Upper lobe of left lung (tissue), 6 donors: ENCODE measurements at regions not wholly inside any gene's neighbourhood (a gene's known extent, or its start where the extent isn't known, plus 50 kb on each side); places are given as distances from the start of the nearest gene placed in this dataset.

Source experiments
- ATAC-seq, 2 donors: fragments of 200-7000 bp; cut with Tn5 transposase; one replicate each; pipeline ENCODE4 v1.9.1; 2022; ENCODE audit warnings: mild to moderate bottlenecking in 2 of 2, moderate library complexity in 2 of 2; ENCODE audit not compliant: low FRiP score in 2 of 2
- DNase-seq, 2 donors: peaks; one replicate each; pipeline ENCODE4 v3.0.0-alpha.2; 2019 to 2020
- H3K27ac ChIP-seq, 4 donors: fragments of 200-600 bp; sonication (generic); one replicate each; pipeline ENCODE4 v1.5.1; 2016 to 2019
- H3K27me3 ChIP-seq, 4 donors: fragments of 200-600 bp; sonication (generic); one replicate each; pipeline ENCODE4 v1.5.1; 2017 to 2019
- H3K36me3 ChIP-seq, 4 donors: fragments of 200-600 bp; sonication (generic); one replicate each; pipeline ENCODE4 v1.5.1; 2016 to 2019
- H3K4me1 ChIP-seq, 4 donors: fragments of 200-600 bp; sonication (generic); one replicate each; pipeline ENCODE4 v1.5.1; 2018 to 2019
- H3K4me3 ChIP-seq, 4 donors: fragments of 200-600 bp; sonication (generic); one replicate each; pipeline ENCODE4 v1.5.1; 2017 to 2019; ENCODE audit warnings: mild to moderate bottlenecking in 2 of 4, moderate library complexity in 1 of 4
- H3K9me3 ChIP-seq, 4 donors: fragments of 200-600 bp; sonication (generic); one replicate each; pipeline ENCODE4 v1.5.1; 2018 to 2019
- CTCF ChIP-seq, 6 experiments: fragments of 450-650 bp in 4 of 6; fragments of 200-600 bp in 2 of 6; sonication (generic) in 2 of 6; IDR thresholded peaks; one replicate each; pipeline ENCODE4 v1.5.1; 2016 to 2019; ENCODE audit warnings: antibody characterized with exemption in 6 of 6
- EP300 ChIP-seq, 4 donors: sonication (generic); formaldehyde crosslinking; IDR thresholded peaks; one replicate each; pipeline ENCODE4 v1.5.1; 2017; ENCODE audit warnings: antibody characterized with exemption in 4 of 4, control low read depth in 2 of 4
- POLR2A ChIP-seq, 4 donors: fragments of 450-650 bp; IDR thresholded peaks; one replicate each; pipeline ENCODE4 v1.5.1; 2016 to 2017; ENCODE audit warnings: antibody characterized with exemption in 4 of 4, mild to moderate bottlenecking in 2 of 4
- POLR2AphosphoS5 ChIP-seq, 2 donors: sonication (generic); formaldehyde crosslinking; IDR thresholded peaks; one replicate each; pipeline ENCODE4 v1.5.1; 2017; ENCODE audit warnings: antibody characterized with exemption in 2 of 2
- WGBS, 2 donors: methylation state at CpG; one replicate each; pipeline ENCODE4 v1.1.5; 2017 to 2018; 5-methylcytosine and 5-hydroxymethylcytosine counted together
- donor health status: DM: no; HTN: no; CAD: no; lungs with moderate emphysema.
- donor health status: DM: no; HTN: yes; CAD: no; lungs with severe emphysema.

GRCh38 chr14:99042381-99043266, 229.4 kb downstream of the BCL11B start:
- no peak overlapping the region for H3K27ac ChIP-seq
- no peaks in the 10 kb centered on the region for H3K36me3 ChIP-seq
- TF ChIP-seq POLR2AphosphoS5 (IDR thresholded peaks at IDR 0.05) (no peak), CTCF (IDR thresholded peaks at IDR 0.05) (no peak), EP300 (IDR thresholded peaks at IDR 0.05) (no peak), POLR2A (IDR thresholded peaks at IDR 0.05) (no peak)
- no peak for ATAC-seq
- 85 to 87% methylated on average over 15 to 19 of the region's 19 CpGs for whole genome bisulfite sequencing, 2 donors
- no peak overlapping the region for H3K4me3 ChIP-seq
- H3K9me3 ChIP-seq: no peaks in the 10 kb centered on the region
- no peaks in the 10 kb centered on the region for H3K27me3 ChIP-seq
- H3K4me1 ChIP-seq: peaks cover 0 to 5% (median 0%) of the 10 kb centered on the region in 4 donors
- DNase-seq: no peak

DNA sequence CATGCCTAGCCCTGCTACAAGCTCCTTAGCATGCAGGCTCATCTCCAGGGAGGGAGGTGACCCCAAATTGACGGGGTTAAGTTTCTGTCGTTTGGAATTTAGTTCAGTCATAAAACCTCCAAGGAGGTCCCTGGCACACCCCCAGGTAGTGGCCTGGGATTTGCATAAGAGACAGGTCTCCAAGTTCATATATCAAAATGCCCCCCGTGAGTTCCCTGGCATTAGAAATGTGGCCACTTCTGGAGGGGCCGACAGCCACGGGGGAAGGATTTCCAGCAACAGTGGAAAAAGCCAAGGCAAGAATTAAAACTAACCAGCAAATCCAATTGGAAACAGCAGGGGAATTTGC, 228.8 kb downstream of the BCL11B start:
- DNase-seq (no peak), ATAC-seq (no peak)
- H3K27me3 ChIP-seq: no peaks in the 10 kb centered on the region
- H3K4me3 ChIP-seq: no peak overlapping the region
- no peaks in the 10 kb centered on the region for H3K4me1 ChIP-seq
- no peaks in the 10 kb centered on the region for H3K36me3 ChIP-seq
- TF ChIP-seq EP300 (IDR thresholded peaks at IDR 0.05): no peak
- no peak for TF ChIP-seq POLR2A (IDR thresholded peaks at IDR 0.05)
- TF ChIP-seq POLR2AphosphoS5 (IDR thresholded peaks at IDR 0.05): no peak
- no peak for TF ChIP-seq CTCF (IDR thresholded peaks at IDR 0.05)
- WGBS, 2 donors: 75% methylated on average over 5 of the region's 5 CpGs
- H3K9me3 ChIP-seq: no peaks in the 10 kb centered on the region
- H3K27ac ChIP-seq: no peak overlapping the region

DNA sequence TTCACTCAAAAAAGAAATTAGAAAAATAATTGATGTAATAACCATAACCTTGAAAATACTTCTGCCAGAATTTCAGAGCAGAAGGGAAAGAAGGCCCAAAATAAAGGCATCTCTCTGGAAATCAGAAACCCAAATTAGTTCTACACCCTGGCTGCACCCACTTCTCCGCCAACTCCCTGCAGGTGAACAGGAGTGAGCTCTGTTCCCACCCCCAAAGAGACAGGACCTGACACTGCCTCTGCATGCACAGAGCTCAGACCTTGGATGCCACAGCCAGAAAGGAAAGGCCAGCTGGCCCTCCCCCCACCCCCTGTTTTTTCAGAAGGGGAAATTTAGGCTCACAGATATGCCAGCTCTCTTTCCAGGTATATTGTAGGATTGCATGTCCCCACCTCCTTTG, 228.2 kb downstream of the BCL11B start:
- H3K36me3 ChIP-seq: no peaks in the 10 kb centered on the region
- WGBS, 2 donors: 73 to 94% methylated on average over 1 of the region's 1 CpG
- no peak for DNase-seq

DNA sequence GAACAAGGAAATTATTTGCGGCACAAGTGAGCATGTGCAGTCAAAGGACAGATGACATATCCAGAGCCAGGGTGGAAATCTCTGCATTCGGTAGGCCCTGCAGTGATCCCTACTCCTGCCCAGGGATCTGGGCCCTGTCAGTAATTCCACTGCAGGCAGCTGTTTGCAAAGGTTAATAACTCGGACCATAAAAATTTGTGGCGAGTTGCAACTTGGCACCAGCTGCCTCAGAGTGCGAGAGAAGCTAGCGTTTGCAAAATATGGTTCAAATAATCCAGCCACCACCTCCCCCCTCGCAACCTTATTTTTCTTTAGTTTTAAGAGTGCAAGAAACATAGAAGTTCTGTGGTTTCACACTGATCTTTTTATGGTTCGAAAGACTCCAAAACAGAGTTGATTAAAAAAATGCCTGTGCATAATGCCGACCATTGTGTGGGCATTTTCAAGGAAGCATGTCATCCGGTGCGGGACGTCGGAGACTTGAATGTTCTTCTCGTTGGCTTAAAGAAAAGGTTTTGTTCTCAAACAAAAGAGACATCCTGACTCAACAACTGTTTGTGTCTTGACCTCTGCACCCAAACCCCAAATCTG, 224.5 kb downstream of the BCL11B start:
- TF ChIP-seq POLR2AphosphoS5 (IDR thresholded peaks at IDR 0.05) (no peak), CTCF (IDR thresholded peaks at IDR 0.05) (no peak), EP300 (IDR thresholded peaks at IDR 0.05) (no peak), POLR2A (IDR thresholded peaks at IDR 0.05) (no peak)
- H3K27me3 ChIP-seq: no peaks in the 10 kb centered on the region
- no peaks in the 10 kb centered on the region for H3K36me3 ChIP-seq
- H3K9me3 ChIP-seq: peaks cover 0 to 10% (median 6%) of the 10 kb centered on the region in 4 donors
- no peak for ATAC-seq
- WGBS, 2 donors: 76 to 80% methylated on average over 14 of the region's 14 CpGs
- no peak overlapping the region for H3K4me3 ChIP-seq
- DNase-seq: no peak
- H3K4me1 ChIP-seq: no peaks in the 10 kb centered on the region
- H3K27ac ChIP-seq: no peak overlapping the region

More for the DNA sequence above, 228.2 kb downstream of the BCL11B start:
- Histone ChIP-seq H3K27ac (no peak overlapping the region), H3K9me3 (no peaks in the 10 kb centered on the region), H3K27me3 (no peaks in the 10 kb centered on the region), H3K4me1 (no peaks in the 10 kb centered on the region), H3K4me3 (no peak overlapping the region)
- TF ChIP-seq CTCF (IDR thresholded peaks at IDR 0.05) (no peak), POLR2AphosphoS5 (IDR thresholded peaks at IDR 0.05) (no peak), POLR2A (IDR thresholded peaks at IDR 0.05) (no peak), EP300 (IDR thresholded peaks at IDR 0.05) (no peak)
- ATAC-seq: no peak
